Spleen (tissue), 7 donors: ENCODE measurements at regions not wholly inside any gene's neighbourhood (a gene's known extent, or its start where the extent isn't known, plus 50 kb on each side); places are given as distances from the start of the nearest gene placed in this dataset.
"Not testable (repeated sequence)": the region's sequence is repeated elsewhere in the genome, so short reads cannot be mapped to it uniquely, and the experiment has no call there.

Source experiments
- POLR2A ChIP-seq, 3 donors: fragments of 450-650 bp; IDR thresholded peaks; one replicate each; pipeline ENCODE4 v1.5.1; 2017; ENCODE audit warnings: antibody characterized with exemption in 3 of 3, mild to moderate bottlenecking in 1 of 3
- TF ChIP-seq, protein P1 (sequence below), 11 experiments: fragments of 200-600 bp in 7 of 11; fragments of 450-650 bp in 4 of 11; sonication (generic) in 4 of 11; IDR thresholded peaks in 8 of 11; conservative IDR thresholded peaks in 3 of 11; 1 replicate in 7 of 11; 2 replicates in 4 of 11; pipeline versions ENCODE4 v1.4.0 to v1.8.0; 2016 to 2021; ENCODE audit warnings: antibody characterized with exemption in 11 of 11, inconsistent platforms in 4 of 11, mild to moderate bottlenecking in 1 of 11
- donor health status: DM: no; HTN: no; CAD: no; lungs with moderate emphysema.
- donor health status: DM: no; HTN: no; CAD: no.
- donor health status: DM: no; HTN: no; CAD: no.

DNA sequence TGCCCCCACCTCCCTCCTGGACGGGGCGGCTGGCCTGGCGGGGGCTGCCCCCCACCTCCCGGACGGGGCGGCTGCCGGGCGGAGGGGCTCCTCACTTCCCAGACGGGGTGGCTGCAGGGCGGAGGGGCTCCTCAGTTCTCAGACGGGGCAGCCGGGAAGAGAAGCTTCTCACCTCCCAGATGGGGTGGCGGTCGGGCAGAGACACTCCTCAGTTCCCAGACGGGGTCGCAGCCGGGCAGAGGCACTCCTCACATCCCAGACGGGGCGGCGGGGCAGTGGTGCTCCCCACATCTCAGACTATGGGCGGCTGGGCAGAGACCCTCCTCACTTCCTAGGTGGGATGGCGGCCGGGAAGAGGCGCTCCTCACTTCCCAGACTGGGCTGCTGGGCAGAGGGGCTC lies 164.7 kb upstream of the ANKRD55 start:
- TF ChIP-seq, protein P1, sequence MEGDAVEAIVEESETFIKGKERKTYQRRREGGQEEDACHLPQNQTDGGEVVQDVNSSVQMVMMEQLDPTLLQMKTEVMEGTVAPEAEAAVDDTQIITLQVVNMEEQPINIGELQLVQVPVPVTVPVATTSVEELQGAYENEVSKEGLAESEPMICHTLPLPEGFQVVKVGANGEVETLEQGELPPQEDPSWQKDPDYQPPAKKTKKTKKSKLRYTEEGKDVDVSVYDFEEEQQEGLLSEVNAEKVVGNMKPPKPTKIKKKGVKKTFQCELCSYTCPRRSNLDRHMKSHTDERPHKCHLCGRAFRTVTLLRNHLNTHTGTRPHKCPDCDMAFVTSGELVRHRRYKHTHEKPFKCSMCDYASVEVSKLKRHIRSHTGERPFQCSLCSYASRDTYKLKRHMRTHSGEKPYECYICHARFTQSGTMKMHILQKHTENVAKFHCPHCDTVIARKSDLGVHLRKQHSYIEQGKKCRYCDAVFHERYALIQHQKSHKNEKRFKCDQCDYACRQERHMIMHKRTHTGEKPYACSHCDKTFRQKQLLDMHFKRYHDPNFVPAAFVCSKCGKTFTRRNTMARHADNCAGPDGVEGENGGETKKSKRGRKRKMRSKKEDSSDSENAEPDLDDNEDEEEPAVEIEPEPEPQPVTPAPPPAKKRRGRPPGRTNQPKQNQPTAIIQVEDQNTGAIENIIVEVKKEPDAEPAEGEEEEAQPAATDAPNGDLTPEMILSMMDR (IDR thresholded peaks at IDR 0.05 in 8 of 11, conservative IDR thresholded peaks at IDR 0.05 in 3 of 11) = not testable (repeated sequence)
- TF ChIP-seq POLR2A (IDR thresholded peaks at IDR 0.05) = not testable (repeated sequence)
